ENCODE measurements at regions not wholly inside any gene's neighbourhood (a gene's known extent, or its start where the extent isn't known, plus 50 kb on each side); places are given as distances from the start of the nearest gene placed in this dataset.
A peak's percentile ranks its signal among the peaks of the same experiment; 100 is the strongest.

DNA sequence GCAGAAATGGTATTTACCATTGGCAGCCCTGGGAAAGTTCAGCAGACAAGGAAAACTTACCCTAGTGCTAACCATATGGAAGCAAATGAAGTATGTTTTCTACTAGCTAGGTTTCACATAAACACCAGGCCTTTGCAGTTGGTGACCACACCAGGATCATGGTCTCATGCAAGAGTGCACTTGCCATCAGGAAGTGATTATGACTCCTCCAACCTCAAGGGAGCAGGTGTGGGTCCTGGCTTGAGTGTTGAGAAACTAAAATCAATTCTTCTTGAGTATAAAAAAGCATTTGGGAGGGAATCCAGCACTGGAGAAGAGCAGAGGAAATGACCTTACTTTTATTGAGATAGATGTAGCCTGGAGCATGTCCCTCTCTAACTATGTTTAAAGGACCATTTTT lies 56.8 kb upstream of the SPAG16 start (continued):
- TF ChIP-seq RUNX3 (IDR thresholded peaks at IDR 0.05; ENCODE audit: low read length): peak; percentile 99
- TF ChIP-seq KLF5 (IDR thresholded peaks at IDR 0.05; ENCODE audit: partially characterized antibody): no peak
- TF ChIP-seq, protein P1, sequence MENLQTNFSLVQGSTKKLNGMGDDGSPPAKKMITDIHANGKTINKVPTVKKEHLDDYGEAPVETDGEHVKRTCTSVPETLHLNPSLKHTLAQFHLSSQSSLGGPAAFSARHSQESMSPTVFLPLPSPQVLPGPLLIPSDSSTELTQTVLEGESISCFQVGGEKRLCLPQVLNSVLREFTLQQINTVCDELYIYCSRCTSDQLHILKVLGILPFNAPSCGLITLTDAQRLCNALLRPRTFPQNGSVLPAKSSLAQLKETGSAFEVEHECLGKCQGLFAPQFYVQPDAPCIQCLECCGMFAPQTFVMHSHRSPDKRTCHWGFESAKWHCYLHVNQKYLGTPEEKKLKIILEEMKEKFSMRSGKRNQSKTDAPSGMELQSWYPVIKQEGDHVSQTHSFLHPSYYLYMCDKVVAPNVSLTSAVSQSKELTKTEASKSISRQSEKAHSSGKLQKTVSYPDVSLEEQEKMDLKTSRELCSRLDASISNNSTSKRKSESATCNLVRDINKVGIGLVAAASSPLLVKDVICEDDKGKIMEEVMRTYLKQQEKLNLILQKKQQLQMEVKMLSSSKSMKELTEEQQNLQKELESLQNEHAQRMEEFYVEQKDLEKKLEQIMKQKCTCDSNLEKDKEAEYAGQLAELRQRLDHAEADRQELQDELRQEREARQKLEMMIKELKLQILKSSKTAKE (IDR thresholded peaks at IDR 0.05; ENCODE audit: low read depth, poor library complexity, severe bottlenecking): peak; percentile 8
- TF ChIP-seq ZNF622 (IDR thresholded peaks at IDR 0.05): no peak
- TF ChIP-seq CBFB (IDR thresholded peaks at IDR 0.05; ENCODE audit: low read depth): peak; percentile 87
- peak in 1 of 2 experiments; percentile 72; a peak in 1 of 4 replicates for TF ChIP-seq ETV6 (conservative IDR thresholded peaks at IDR 0.05 in 1 of 2, IDR thresholded peaks at IDR 0.05 in 1 of 2; ENCODE audit: borderline replicate concordance in 1 of 2, low read depth in 1 of 2)
- TF ChIP-seq, protein P2, sequence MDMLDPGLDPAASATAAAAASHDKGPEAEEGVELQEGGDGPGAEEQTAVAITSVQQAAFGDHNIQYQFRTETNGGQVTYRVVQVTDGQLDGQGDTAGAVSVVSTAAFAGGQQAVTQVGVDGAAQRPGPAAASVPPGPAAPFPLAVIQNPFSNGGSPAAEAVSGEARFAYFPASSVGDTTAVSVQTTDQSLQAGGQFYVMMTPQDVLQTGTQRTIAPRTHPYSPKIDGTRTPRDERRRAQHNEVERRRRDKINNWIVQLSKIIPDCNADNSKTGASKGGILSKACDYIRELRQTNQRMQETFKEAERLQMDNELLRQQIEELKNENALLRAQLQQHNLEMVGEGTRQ (IDR thresholded peaks at IDR 0.05; ENCODE audit: borderline replicate concordance, low read depth, low read length): no peak
- no peak for TF ChIP-seq SMC3 (IDR thresholded peaks at IDR 0.05; ENCODE audit: borderline replicate concordance, low read length)
- TF ChIP-seq GATAD2B (conservative IDR thresholded peaks at IDR 0.05; ENCODE audit: low read depth): no peak; the same call in 1 of the 2 replicates
- TF ChIP-seq EED (IDR thresholded peaks at IDR 0.05; ENCODE audit: low read depth): peak; percentile 99

All from GM12878 (cell line).